ENCODE measurements at regions not wholly inside any gene's neighbourhood (a gene's known extent, or its start where the extent isn't known, plus 50 kb on each side); places are given as distances from the start of the nearest gene placed in this dataset.
A peak's percentile ranks its signal among the peaks of the same experiment; 100 is the strongest.

DNA sequence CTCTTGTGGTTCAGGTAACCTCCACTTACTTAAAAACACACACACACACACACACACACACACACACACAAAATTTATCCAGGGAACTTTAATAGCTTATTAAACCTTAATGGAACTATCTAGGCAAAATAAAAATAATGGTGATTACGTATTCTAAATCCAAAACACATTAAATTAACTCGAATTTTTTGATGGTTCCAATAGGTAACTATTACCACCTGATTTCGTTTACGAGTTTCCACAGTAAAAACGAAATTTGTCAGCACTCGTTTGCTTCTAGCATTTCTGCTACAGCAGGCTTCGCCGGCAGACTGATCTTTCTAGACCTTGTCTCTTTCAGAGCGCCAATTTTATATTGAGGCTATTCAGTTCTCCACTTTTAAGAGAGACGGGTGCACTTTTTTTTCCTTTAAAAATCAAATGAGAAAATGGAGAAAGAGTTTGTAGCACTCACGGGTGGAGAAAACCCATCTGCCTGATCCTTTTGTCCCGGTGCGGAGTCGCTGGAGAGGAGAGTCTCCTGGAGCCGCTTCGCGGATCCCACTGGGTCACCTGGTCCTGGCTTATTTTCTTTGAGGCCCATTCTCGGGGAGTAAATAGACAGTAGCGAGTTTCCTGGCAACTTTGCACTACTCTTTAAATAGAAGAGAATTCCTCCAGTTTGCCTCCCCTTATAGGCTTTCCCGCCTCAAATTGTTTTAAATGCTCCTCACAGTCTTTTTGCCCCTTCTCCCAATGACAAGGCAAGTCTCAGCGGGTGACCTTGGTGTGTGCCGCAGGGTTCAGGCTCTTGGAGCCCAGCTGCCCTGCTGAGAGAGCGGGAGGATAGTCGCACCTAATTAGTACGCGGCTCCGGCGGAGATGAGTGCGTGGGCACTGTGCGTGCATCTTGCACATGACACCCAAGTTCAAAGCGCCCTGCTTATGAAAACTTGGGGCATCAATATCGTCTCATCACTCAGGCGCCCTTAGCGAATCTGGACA is 117.0 kb downstream of the KCNRG start:
- ATAC-seq = peak in 2 of 3 donors; percentile 11 to 16
- Histone ChIP-seq H3K4me1 (ENCODE audit: control insufficient read depth, insufficient read depth, low read length) (peaks cover 43% of the 10 kb centered on the region), H3K27ac (ENCODE audit: low read length) (no peak overlapping the region), H3K36me3 (ENCODE audit: control insufficient read depth, insufficient read depth, low read length) (no peaks in the 10 kb centered on the region), H3K4me3 (ENCODE audit: low read length) (no peak overlapping the region), H3K9me3 (ENCODE audit: control insufficient read depth, insufficient read depth, low read length) (no peaks in the 10 kb centered on the region), H3K27me3 (ENCODE audit: control insufficient read depth, insufficient read depth, low read length) (peaks cover 60% of the 10 kb centered on the region)
- peak overlapping the region in 1 of 2 donors; percentile 18 for H3K27ac Mint-ChIP-seq
- TF ChIP-seq, protein P1, sequence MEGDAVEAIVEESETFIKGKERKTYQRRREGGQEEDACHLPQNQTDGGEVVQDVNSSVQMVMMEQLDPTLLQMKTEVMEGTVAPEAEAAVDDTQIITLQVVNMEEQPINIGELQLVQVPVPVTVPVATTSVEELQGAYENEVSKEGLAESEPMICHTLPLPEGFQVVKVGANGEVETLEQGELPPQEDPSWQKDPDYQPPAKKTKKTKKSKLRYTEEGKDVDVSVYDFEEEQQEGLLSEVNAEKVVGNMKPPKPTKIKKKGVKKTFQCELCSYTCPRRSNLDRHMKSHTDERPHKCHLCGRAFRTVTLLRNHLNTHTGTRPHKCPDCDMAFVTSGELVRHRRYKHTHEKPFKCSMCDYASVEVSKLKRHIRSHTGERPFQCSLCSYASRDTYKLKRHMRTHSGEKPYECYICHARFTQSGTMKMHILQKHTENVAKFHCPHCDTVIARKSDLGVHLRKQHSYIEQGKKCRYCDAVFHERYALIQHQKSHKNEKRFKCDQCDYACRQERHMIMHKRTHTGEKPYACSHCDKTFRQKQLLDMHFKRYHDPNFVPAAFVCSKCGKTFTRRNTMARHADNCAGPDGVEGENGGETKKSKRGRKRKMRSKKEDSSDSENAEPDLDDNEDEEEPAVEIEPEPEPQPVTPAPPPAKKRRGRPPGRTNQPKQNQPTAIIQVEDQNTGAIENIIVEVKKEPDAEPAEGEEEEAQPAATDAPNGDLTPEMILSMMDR (IDR thresholded peaks at IDR 0.05) = no peak
- 12% methylated on average over 32 of the region's 34 CpGs for WGBS (ENCODE audit: insufficient coverage)
- no peaks in the 10 kb centered on the region for H3K36me3 Mint-ChIP-seq
- intact Hi-C loops (cut with micrococcal nuclease) = no loop called here
- DNase-seq = peak in 1 of 2 donors; percentile 61
- peaks cover 35 to 57% of the 10 kb centered on the region in 2 donors for H3K27me3 Mint-ChIP-seq (ENCODE audit: low read depth in 2 of 2)
- H3K4me3 Mint-ChIP-seq = peak overlapping the region; percentile 70
- peaks cover 27 to 39% of the 10 kb centered on the region in 2 donors for H3K4me1 Mint-ChIP-seq
- no peaks in the 10 kb centered on the region for H3K9me3 Mint-ChIP-seq

DNA sequence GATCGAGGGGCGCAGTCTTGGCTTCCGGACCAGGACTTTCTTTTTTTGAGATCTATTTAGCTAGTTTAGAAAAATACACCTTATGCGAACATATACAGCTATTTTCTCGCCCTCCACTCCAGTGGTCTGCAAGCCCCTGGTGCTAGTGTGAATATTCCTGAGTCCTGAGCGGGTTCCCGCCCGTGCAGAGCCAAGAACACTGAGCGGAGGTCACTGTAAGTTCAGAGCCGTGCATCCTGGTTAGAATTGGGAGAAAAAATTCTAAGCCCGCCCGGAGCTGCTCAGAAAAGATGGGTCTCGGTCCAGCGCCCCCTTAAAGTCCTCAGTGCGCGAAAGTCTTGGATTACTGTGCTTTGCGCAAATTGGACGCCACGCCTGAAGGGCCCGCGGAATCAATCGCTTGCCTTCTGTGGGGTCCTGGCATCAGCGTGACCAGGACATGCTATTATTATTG is 117.7 kb downstream of the KCNRG start:
- H3K4me3 ChIP-seq (ENCODE audit: low read length) = no peak overlapping the region
- H3K27me3 ChIP-seq (ENCODE audit: control insufficient read depth, insufficient read depth, low read length) = peaks cover 60% of the 10 kb centered on the region
- H3K9me3 ChIP-seq (ENCODE audit: control insufficient read depth, insufficient read depth, low read length) = no peaks in the 10 kb centered on the region
- DNase-seq (no peak), ATAC-seq (no peak)
- peaks cover 40 to 57% of the 10 kb centered on the region in 2 donors for H3K27me3 Mint-ChIP-seq (ENCODE audit: low read depth in 2 of 2)
- peak overlapping the region in 1 of 2 donors; percentile 18 for H3K27ac Mint-ChIP-seq
- intact Hi-C loops (cut with micrococcal nuclease) = no loop called here
- peaks cover 25 to 35% of the 10 kb centered on the region in 2 donors for H3K4me1 Mint-ChIP-seq
- no peaks in the 10 kb centered on the region for H3K9me3 Mint-ChIP-seq
- H3K36me3 ChIP-seq (ENCODE audit: control insufficient read depth, insufficient read depth, low read length) = no peaks in the 10 kb centered on the region
- peaks cover 36% of the 10 kb centered on the region for H3K4me1 ChIP-seq (ENCODE audit: control insufficient read depth, insufficient read depth, low read length)
- peak overlapping the region; percentile 70 for H3K4me3 Mint-ChIP-seq
- 25% methylated on average over 23 of the region's 23 CpGs for WGBS (ENCODE audit: insufficient coverage)
- no peak overlapping the region for H3K27ac ChIP-seq (ENCODE audit: low read length)
- no peaks in the 10 kb centered on the region for H3K36me3 Mint-ChIP-seq
- TF ChIP-seq, protein P1 (IDR thresholded peaks at IDR 0.05) = no peak

DNA sequence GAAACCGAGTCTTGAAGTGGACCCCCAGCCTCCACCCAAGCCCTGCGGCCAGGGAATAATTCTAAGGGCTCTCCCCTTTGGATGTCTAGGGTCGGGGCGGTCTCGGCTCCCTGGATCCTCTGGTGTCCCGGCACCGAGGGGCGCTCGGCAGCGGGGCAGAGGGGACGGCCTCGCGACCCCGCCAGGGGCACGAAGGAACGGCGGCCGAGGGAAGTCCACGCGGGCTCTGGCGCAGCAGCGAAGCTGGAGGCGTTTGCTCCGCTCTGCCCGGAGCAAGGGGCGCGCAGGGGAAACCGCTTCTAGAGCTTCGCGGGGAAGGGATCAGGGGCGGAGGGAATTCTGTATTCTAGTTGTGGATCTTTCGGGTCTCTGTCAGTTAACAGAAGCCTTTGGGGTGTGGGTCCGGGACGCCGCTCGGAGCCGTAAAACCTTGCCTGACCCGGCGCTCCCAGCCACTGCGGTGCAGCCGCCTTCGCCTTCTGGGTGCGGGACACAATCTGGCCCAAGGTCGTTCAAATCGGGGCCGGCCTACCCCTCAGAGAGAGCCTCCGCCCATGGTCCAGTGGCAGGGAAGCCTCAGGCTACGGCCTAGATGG is 118.2 kb downstream of the KCNRG start:
- peaks cover 25 to 35% of the 10 kb centered on the region in 2 donors for H3K4me1 Mint-ChIP-seq
- peaks cover 35% of the 10 kb centered on the region for H3K4me1 ChIP-seq (ENCODE audit: control insufficient read depth, insufficient read depth, low read length)
- no peak overlapping the region for H3K27ac ChIP-seq (ENCODE audit: low read length)
- H3K9me3 Mint-ChIP-seq = no peaks in the 10 kb centered on the region
- WGBS (ENCODE audit: insufficient coverage) = 58% methylated on average over 48 of the region's 48 CpGs
- no peaks in the 10 kb centered on the region for H3K9me3 ChIP-seq (ENCODE audit: control insufficient read depth, insufficient read depth, low read length)
- TF ChIP-seq, protein P1 (IDR thresholded peaks at IDR 0.05) = no peak
- intact Hi-C loops (cut with micrococcal nuclease) = no loop called here
- H3K36me3 Mint-ChIP-seq = no peaks in the 10 kb centered on the region
- DNase-seq (no peak), ATAC-seq (no peak)
- H3K4me3 Mint-ChIP-seq = no peak overlapping the region
- peaks cover 40 to 55% of the 10 kb centered on the region in 2 donors for H3K27me3 Mint-ChIP-seq (ENCODE audit: low read depth in 2 of 2)
- H3K4me3 ChIP-seq (ENCODE audit: low read length) = no peak overlapping the region
- H3K36me3 ChIP-seq (ENCODE audit: control insufficient read depth, insufficient read depth, low read length) = no peaks in the 10 kb centered on the region
- H3K27ac Mint-ChIP-seq = no peak overlapping the region
- H3K27me3 ChIP-seq (ENCODE audit: control insufficient read depth, insufficient read depth, low read length) = peaks cover 60% of the 10 kb centered on the region
